ENCODE measurements at regions not wholly inside any gene's neighbourhood (a gene's known extent, or its start where the extent isn't known, plus 50 kb on each side); places are given as distances from the start of the nearest gene placed in this dataset.

GRCh38 chr18:7360606-7361170 lies 129.8 kb downstream of the LRRC30 start:
- peaks cover 5% of the 10 kb centered on the region for H3K9me3 Mint-ChIP-seq (ENCODE audit: low read depth)
- ATAC-seq: no peak

GRCh38 chr18:7363338-7363737 lies 132.4 kb downstream of the LRRC30 start:
- H3K4me1 Mint-ChIP-seq: peaks cover 2% of the 10 kb centered on the region
- CTCF ChIA-PET: no interaction called here

More at GRCh38 chr18:7360606-7361170, 129.8 kb downstream of the LRRC30 start:
- Mint-ChIP-seq H3K4me3 (no peak overlapping the region), H3K27ac (no peak overlapping the region), H3K36me3 (ENCODE audit: low read depth) (no peaks in the 10 kb centered on the region), H3K4me1 (peaks cover 2% of the 10 kb centered on the region), H3K27me3 (peaks cover 4% of the 10 kb centered on the region)
- DNase-seq: no peak
- ChIA-PET CTCF (interaction anchor here (0.6 to 0.9 kb wide), 2 partner anchors 44 to 653 kb away, joined by 3 to 4 read pairs; no protein-coding TSS in a partner anchor), POLR2A (no interaction called here)
- intact Hi-C loops (cut with DNase I, micrococcal nuclease): no loop called here

GRCh38 chr18:7366597-7366996 lies 135.7 kb downstream of the LRRC30 start:
- CTCF ChIA-PET: interaction anchor here (0.6 kb wide), 1 partner anchor 466 kb away, joined by 3 read pairs; no protein-coding TSS in a partner anchor
- H3K4me3 Mint-ChIP-seq: no peak overlapping the region

More at GRCh38 chr18:7363338-7363737, 132.4 kb downstream of the LRRC30 start:
- POLR2A ChIA-PET: no interaction called here
- ATAC-seq (no peak), DNase-seq (no peak)
- no peak overlapping the region for H3K27ac Mint-ChIP-seq
- no peaks in the 10 kb centered on the region for H3K36me3 Mint-ChIP-seq (ENCODE audit: low read depth)
- no peak overlapping the region for H3K4me3 Mint-ChIP-seq
- intact Hi-C loops (cut with DNase I, micrococcal nuclease): no loop called here
- H3K9me3 Mint-ChIP-seq (ENCODE audit: low read depth): peaks cover 5% of the 10 kb centered on the region
- peaks cover 4% of the 10 kb centered on the region for H3K27me3 Mint-ChIP-seq

GRCh38 chr18:7367336-7367735 lies 136.4 kb downstream of the LRRC30 start:
- no peak overlapping the region for H3K27ac Mint-ChIP-seq
- no peaks in the 10 kb centered on the region for H3K36me3 Mint-ChIP-seq (ENCODE audit: low read depth)
- peaks cover 4% of the 10 kb centered on the region for H3K27me3 Mint-ChIP-seq
- ChIA-PET CTCF (interaction anchor here (0.6 kb wide), 1 partner anchor 465 kb away, joined by 3 read pairs; no protein-coding TSS in a partner anchor), POLR2A (no interaction called here)
- no peak for ATAC-seq
- no peak overlapping the region for H3K4me3 Mint-ChIP-seq
- DNase-seq: no peak
- H3K9me3 Mint-ChIP-seq (ENCODE audit: low read depth): no peaks in the 10 kb centered on the region
- peaks cover 5% of the 10 kb centered on the region for H3K4me1 Mint-ChIP-seq
- intact Hi-C loops (cut with DNase I, micrococcal nuclease): no loop called here

More at GRCh38 chr18:7366597-7366996, 135.7 kb downstream of the LRRC30 start:
- H3K27me3 Mint-ChIP-seq: peaks cover 4% of the 10 kb centered on the region
- POLR2A ChIA-PET: no interaction called here
- H3K4me1 Mint-ChIP-seq: peaks cover 7% of the 10 kb centered on the region
- no peaks in the 10 kb centered on the region for H3K36me3 Mint-ChIP-seq (ENCODE audit: low read depth)
- ATAC-seq (no peak), DNase-seq (no peak)
- no peak overlapping the region for H3K27ac Mint-ChIP-seq
- intact Hi-C loops (cut with DNase I, micrococcal nuclease): no loop called here
- H3K9me3 Mint-ChIP-seq (ENCODE audit: low read depth): no peaks in the 10 kb centered on the region

- CTCF ChIA-PET: no interaction called here
- POLR2A ChIA-PET: no interaction called here
- intact Hi-C loops (cut with DNase I, micrococcal nuclease): no loop called here
- no peak for DNase-seq
- Mint-ChIP-seq H3K9me3 (ENCODE audit: low read depth) (no peaks in the 10 kb centered on the region), H3K4me3 (no peak overlapping the region), H3K27me3 (peaks cover 3% of the 10 kb centered on the region), H3K4me1 (peaks cover 5% of the 10 kb centered on the region), H3K36me3 (ENCODE audit: low read depth) (no peaks in the 10 kb centered on the region), H3K27ac (no peak overlapping the region)
- no peak for ATAC-seq
These were observed 138.1 kb downstream of the LRRC30 start for GRCh38 chr18:7369006-7369405.

- ChIA-PET POLR2A (no interaction called here), CTCF (no interaction called here)
- H3K9me3 Mint-ChIP-seq (ENCODE audit: low read depth): peaks cover 3% of the 10 kb centered on the region
- intact Hi-C loops (cut with DNase I, micrococcal nuclease): no loop called here
- no peak for DNase-seq
- no peak for ATAC-seq
- H3K4me1 Mint-ChIP-seq: peaks cover 5% of the 10 kb centered on the region
- H3K27me3 Mint-ChIP-seq: no peaks in the 10 kb centered on the region
- no peak overlapping the region for H3K27ac Mint-ChIP-seq
- no peaks in the 10 kb centered on the region for H3K36me3 Mint-ChIP-seq (ENCODE audit: low read depth)
- H3K4me3 Mint-ChIP-seq: no peak overlapping the region
These were observed 139.5 kb downstream of the LRRC30 start for GRCh38 chr18:7370375-7370774.

GRCh38 chr18:7370802-7371201 lies 139.9 kb downstream of the LRRC30 start:
- ChIA-PET CTCF (no interaction called here), POLR2A (no interaction called here)
- intact Hi-C loops (cut with DNase I, micrococcal nuclease): no loop called here
- no peak overlapping the region for H3K4me3 Mint-ChIP-seq
- no peak overlapping the region for H3K27ac Mint-ChIP-seq
- H3K36me3 Mint-ChIP-seq (ENCODE audit: low read depth): no peaks in the 10 kb centered on the region
- ATAC-seq (no peak), DNase-seq (no peak)
- H3K4me1 Mint-ChIP-seq: peaks cover 5% of the 10 kb centered on the region
- H3K9me3 Mint-ChIP-seq (ENCODE audit: low read depth): peaks cover 5% of the 10 kb centered on the region
- no peaks in the 10 kb centered on the region for H3K27me3 Mint-ChIP-seq

GRCh38 chr18:7373441-7373840 lies 142.6 kb downstream of the LRRC30 start:
- intact Hi-C loops (cut with DNase I, micrococcal nuclease): no loop called here
- ChIA-PET POLR2A (no interaction called here), CTCF (no interaction called here)
- DNase-seq (no peak), ATAC-seq (no peak)
- Mint-ChIP-seq H3K4me1 (peaks cover 5% of the 10 kb centered on the region), H3K36me3 (ENCODE audit: low read depth) (no peaks in the 10 kb centered on the region), H3K4me3 (no peak overlapping the region), H3K9me3 (ENCODE audit: low read depth) (peaks cover 8% of the 10 kb centered on the region), H3K27ac (no peak overlapping the region), H3K27me3 (no peaks in the 10 kb centered on the region)

GRCh38 chr18:7381307-7381706 lies 150.4 kb downstream of the LRRC30 start:
- CTCF ChIA-PET: no interaction called here
- Mint-ChIP-seq H3K27me3 (peaks cover 6% of the 10 kb centered on the region), H3K4me1 (no peaks in the 10 kb centered on the region)

GRCh38 chr18:7382328-7383001 lies 151.6 kb downstream of the LRRC30 start:
- Mint-ChIP-seq H3K36me3 (ENCODE audit: low read depth) (no peaks in the 10 kb centered on the region), H3K27ac (no peak overlapping the region), H3K4me3 (no peak overlapping the region), H3K27me3 (peaks cover 6% of the 10 kb centered on the region), H3K9me3 (ENCODE audit: low read depth) (peaks cover 2% of the 10 kb centered on the region), H3K4me1 (no peaks in the 10 kb centered on the region)
- DNase-seq: no peak
- CTCF ChIA-PET: no interaction called here
- no peak for ATAC-seq
- POLR2A ChIA-PET: no interaction called here
- intact Hi-C loops (cut with DNase I, micrococcal nuclease): no loop called here

More at GRCh38 chr18:7381307-7381706, 150.4 kb downstream of the LRRC30 start:
- H3K36me3 Mint-ChIP-seq (ENCODE audit: low read depth): no peaks in the 10 kb centered on the region
- intact Hi-C loops (cut with DNase I, micrococcal nuclease): no loop called here
- ATAC-seq (no peak), DNase-seq (no peak)
- POLR2A ChIA-PET: no interaction called here
- no peak overlapping the region for H3K27ac Mint-ChIP-seq
- H3K4me3 Mint-ChIP-seq: no peak overlapping the region
- peaks cover 4% of the 10 kb centered on the region for H3K9me3 Mint-ChIP-seq (ENCODE audit: low read depth)

GRCh38 chr18:7383002-7383980 lies 152.4 kb downstream of the LRRC30 start:
- CTCF ChIA-PET: no interaction called here
- Mint-ChIP-seq H3K27me3 (peaks cover 6% of the 10 kb centered on the region), H3K4me3 (no peak overlapping the region), H3K36me3 (ENCODE audit: low read depth) (no peaks in the 10 kb centered on the region), H3K9me3 (ENCODE audit: low read depth) (no peaks in the 10 kb centered on the region), H3K27ac (no peak overlapping the region), H3K4me1 (no peaks in the 10 kb centered on the region)
- intact Hi-C loops (cut with DNase I, micrococcal nuclease): no loop called here
- no peak for DNase-seq
- POLR2A ChIA-PET: no interaction called here
- no peak for ATAC-seq

Data from activated CD4-positive, alpha-beta T cell treated with anti-CD3 and anti-CD28 coated beads for 36 hours (primary cell).